ENCODE measurements at regions not wholly inside any gene's neighbourhood (a gene's known extent, or its start where the extent isn't known, plus 50 kb on each side); places are given as distances from the start of the nearest gene placed in this dataset.

DNA sequence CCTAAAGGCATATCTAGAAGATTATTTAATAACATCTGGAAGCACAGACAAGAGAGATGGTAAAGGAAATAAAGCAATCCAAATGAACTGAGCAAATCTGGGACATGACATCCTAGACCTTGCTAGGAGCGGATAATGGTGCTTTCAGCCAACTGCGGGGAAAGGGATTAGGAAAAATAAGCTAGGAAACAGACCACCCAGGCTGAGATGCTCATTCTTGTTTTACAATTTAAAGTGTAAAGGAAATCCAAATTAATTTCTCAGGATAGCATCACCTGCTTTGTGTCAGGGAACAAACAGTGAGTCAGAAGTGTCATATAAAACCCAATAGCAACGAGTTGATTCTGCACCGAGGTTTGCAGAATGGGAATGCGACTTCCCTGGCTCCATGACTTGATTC, 112.5 kb upstream of the CXCR4 start:
- no TSS peak for BruUV-seq (replicated peaks)
- Histone ChIP-seq H3K27ac (ENCODE audit: control insufficient read depth, insufficient read depth) (no peak overlapping the region), H2AFZ (ENCODE audit: control insufficient read depth, low read depth, low read length) (no peak overlapping the region), H3K4me2 (ENCODE audit: control insufficient read depth, insufficient read depth) (no peak overlapping the region), H3K9me3 (replicated peaks; ENCODE audit: control insufficient read depth, insufficient read depth, low read length) (no peaks in the 10 kb centered on the region), H4K20me1 (ENCODE audit: control insufficient read depth, insufficient read depth) (no peaks in the 10 kb centered on the region), H3K79me2 (ENCODE audit: control insufficient read depth, insufficient read depth, low read length) (no peaks in the 10 kb centered on the region), H3K36me3 (ENCODE audit: control insufficient read depth in 2 of 2, insufficient read depth in 2 of 2, low read length in 1 of 2) (no peaks in the 10 kb centered on the region), H3K27me3 (replicated peaks in 1 of 2; ENCODE audit: control insufficient read depth in 2 of 2, insufficient read depth in 2 of 2, low read length in 1 of 2) (no peaks in the 10 kb centered on the region; a peak in 1 of 4 replicates), H3K9ac (ENCODE audit: control insufficient read depth, insufficient read depth, low read length) (no peak overlapping the region), H3K4me1 (ENCODE audit: control insufficient read depth, insufficient read depth, low read length) (no peaks in the 10 kb centered on the region; the same call in 1 of the 2 replicates), H3K4me3 (no peak overlapping the region)
- in situ Hi-C loops (cut with MboI) (no loop called here), intact Hi-C loops (cut with micrococcal nuclease; ENCODE audit: unreplicated experiment) (no loop called here)
- DNase-seq (ENCODE audit: low read depth, low spot score) (no peak), FAIRE-seq (no peak), ATAC-seq (no peak)
- 71% methylated on average over 5 of the region's 5 CpGs for WGBS (ENCODE audit: insufficient coverage, insufficient replicate concordance, low lambda C conversion rate, missing lambda C conversion rate)
- SMC1A ChIA-PET (ENCODE audit: uncharacterized antibody, unreplicated experiment): interaction anchor here (0.7 to 1.2 kb wide), 4 partner anchors 17 to 177 kb away, joined by 3 to 5 read pairs (median 3); no protein-coding TSS in a partner anchor
- RAD21 ChIA-PET (ENCODE audit: unreplicated experiment): interaction anchor here (1.0 to 1.2 kb wide), 2 partner anchors 18 to 96 kb away, joined by 3 to 4 read pairs; no protein-coding TSS in a partner anchor
- TF ChIP-seq TARDBP (IDR thresholded peaks at IDR 0.05; ENCODE audit: borderline replicate concordance) (no peak), TCF12 (IDR thresholded peaks at IDR 0.05; ENCODE audit: low read depth, low read length) (no peak), RUNX3 (IDR thresholded peaks at IDR 0.05; ENCODE audit: low read length) (no peak), ZNF274 (IDR thresholded peaks at IDR 0.05; ENCODE audit: insufficient read depth, insufficient read length) (no peak), FOS (IDR thresholded peaks at IDR 0.05; ENCODE audit: borderline replicate concordance, extremely low read depth, insufficient read length) (no peak), SUPT20H (IDR thresholded peaks at IDR 0.05; ENCODE audit: borderline replicate concordance, control insufficient read depth, low read depth, low read length) (no peak), NFIC (IDR thresholded peaks at IDR 0.05; ENCODE audit: low read depth, low read length) (no peak), KDM1A (IDR thresholded peaks at IDR 0.05; ENCODE audit: borderline replicate concordance) (no peak)
- TF ChIP-seq, protein P1, sequence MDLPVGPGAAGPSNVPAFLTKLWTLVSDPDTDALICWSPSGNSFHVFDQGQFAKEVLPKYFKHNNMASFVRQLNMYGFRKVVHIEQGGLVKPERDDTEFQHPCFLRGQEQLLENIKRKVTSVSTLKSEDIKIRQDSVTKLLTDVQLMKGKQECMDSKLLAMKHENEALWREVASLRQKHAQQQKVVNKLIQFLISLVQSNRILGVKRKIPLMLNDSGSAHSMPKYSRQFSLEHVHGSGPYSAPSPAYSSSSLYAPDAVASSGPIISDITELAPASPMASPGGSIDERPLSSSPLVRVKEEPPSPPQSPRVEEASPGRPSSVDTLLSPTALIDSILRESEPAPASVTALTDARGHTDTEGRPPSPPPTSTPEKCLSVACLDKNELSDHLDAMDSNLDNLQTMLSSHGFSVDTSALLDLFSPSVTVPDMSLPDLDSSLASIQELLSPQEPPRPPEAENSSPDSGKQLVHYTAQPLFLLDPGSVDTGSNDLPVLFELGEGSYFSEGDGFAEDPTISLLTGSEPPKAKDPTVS (IDR thresholded peaks at IDR 0.05; ENCODE audit: low read depth, low read length): no peak
- TF ChIP-seq, protein P2, sequence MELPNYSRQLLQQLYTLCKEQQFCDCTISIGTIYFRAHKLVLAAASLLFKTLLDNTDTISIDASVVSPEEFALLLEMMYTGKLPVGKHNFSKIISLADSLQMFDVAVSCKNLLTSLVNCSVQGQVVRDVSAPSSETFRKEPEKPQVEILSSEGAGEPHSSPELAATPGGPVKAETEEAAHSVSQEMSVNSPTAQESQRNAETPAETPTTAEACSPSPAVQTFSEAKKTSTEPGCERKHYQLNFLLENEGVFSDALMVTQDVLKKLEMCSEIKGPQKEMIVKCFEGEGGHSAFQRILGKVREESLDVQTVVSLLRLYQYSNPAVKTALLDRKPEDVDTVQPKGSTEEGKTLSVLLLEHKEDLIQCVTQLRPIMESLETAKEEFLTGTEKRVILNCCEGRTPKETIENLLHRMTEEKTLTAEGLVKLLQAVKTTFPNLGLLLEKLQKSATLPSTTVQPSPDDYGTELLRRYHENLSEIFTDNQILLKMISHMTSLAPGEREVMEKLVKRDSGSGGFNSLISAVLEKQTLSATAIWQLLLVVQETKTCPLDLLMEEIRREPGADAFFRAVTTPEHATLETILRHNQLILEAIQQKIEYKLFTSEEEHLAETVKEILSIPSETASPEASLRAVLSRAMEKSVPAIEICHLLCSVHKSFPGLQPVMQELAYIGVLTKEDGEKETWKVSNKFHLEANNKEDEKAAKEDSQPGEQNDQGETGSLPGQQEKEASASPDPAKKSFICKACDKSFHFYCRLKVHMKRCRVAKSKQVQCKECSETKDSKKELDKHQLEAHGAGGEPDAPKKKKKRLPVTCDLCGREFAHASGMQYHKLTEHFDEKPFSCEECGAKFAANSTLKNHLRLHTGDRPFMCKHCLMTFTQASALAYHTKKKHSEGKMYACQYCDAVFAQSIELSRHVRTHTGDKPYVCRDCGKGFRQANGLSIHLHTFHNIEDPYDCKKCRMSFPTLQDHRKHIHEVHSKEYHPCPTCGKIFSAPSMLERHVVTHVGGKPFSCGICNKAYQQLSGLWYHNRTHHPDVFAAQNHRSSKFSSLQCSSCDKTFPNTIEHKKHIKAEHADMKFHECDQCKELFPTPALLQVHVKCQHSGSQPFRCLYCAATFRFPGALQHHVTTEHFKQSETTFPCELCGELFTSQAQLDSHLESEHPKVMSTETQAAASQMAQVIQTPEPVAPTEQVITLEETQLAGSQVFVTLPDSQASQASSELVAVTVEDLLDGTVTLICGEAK (IDR thresholded peaks at IDR 0.05; ENCODE audit: borderline replicate concordance): no peak
- POLR2A ChIA-PET: interaction anchor here (0.9 kb wide), 1 partner anchor 9 kb away, joined by 3 read pairs; no protein-coding TSS in a partner anchor
- CTCF ChIA-PET: no interaction called here

Measured in GM12878 (cell line).